ENCODE measurements at regions not wholly inside any gene's neighbourhood (a gene's known extent, or its start where the extent isn't known, plus 50 kb on each side); places are given as distances from the start of the nearest gene placed in this dataset.

DNA sequence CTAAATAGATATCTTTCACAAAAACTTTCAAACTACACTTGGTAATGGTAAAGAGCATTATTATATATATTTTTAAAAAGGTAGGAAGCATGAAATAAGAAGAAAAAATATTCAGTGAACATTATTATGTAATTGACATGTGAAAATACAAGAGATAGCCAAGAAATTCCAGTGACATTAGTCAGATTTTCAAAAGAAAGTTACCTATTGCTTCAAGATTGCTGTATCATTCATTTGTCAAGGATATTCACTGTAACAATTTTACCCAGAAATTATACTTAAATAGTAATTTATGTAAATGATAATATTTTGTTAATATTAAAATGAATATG lies 350.2 kb downstream of the KIF2B start (continued):
- TF ChIP-seq SPI1 (IDR thresholded peaks at IDR 0.05; ENCODE audit: borderline replicate concordance, insufficient read depth, low read depth, low read length) (no peak), CBX3 (IDR thresholded peaks at IDR 0.05; ENCODE audit: borderline replicate concordance, low read depth) (no peak)

DNA sequence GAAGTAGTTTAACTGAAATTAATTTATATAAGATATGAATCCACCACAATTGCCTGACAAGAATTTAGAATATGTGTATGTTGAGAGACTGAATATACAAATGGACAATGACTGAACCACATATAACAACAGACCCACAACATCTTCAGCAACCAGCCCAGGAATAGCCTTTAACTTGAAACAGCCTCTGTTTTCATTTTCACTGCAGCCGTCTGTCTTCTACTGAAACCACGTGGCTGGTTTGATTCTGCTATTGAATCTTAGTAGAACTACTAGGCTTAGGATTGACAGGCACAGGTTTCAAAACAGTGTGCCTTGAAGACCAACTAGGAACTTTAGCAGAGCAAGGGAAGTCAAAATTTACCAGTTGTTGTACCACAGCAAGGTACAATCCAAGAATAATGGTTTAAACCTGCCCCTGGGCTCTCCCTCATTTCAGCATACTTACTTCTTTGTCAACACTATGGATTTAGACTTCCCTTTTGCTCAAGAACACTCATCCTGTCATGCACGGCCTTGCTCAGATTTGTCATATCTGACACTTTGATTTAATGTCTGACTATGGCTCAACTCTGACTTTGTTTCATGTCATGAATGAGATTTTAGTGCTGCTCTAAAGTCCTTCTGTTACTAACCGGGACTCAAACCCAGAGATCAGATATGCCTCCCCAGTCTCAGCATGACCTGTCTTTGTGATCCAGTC lies 355.0 kb downstream of the KIF2B start:
- intact Hi-C loops (cut with micrococcal nuclease; ENCODE audit: unreplicated experiment) = no loop called here
- CTCF ChIA-PET = no interaction called here
- WGBS (ENCODE audit: insufficient coverage, insufficient replicate concordance, low lambda C conversion rate, missing lambda C conversion rate) = 38% methylated on average over 4 of the region's 4 CpGs

DNA sequence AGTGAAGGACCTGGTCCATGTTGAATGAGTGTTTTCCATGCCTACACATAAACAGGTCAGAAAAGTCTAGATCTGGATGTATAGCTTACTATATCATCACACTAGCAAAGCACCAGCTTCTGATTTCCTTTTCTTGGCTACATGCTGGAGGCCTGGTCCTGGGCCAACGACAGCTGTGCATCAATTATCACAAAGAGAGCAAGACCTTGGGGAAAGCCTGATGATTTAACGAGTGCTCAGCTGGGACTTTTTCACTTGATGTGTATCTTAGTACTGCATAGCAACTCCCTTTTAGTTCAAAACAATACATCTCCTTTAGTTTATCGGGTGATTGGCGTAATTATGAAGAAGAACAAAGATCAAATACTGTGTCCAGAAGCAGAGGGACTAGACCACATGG lies 358.2 kb downstream of the KIF2B start:
- no peak for ATAC-seq
- no peak for FAIRE-seq
- no peak for DNase-seq (ENCODE audit: low read depth, low spot score)
- no peaks in the 10 kb centered on the region for H3K27me3 ChIP-seq (replicated peaks in 1 of 2; ENCODE audit: control insufficient read depth in 2 of 2, insufficient read depth in 2 of 2, low read length in 1 of 2)
- H3K79me2 ChIP-seq (ENCODE audit: control insufficient read depth, insufficient read depth, low read length) = no peaks in the 10 kb centered on the region
- in situ Hi-C loops (cut with MboI) (no loop called here), intact Hi-C loops (cut with micrococcal nuclease; ENCODE audit: unreplicated experiment) (no loop called here)
- H3K4me2 ChIP-seq (ENCODE audit: control insufficient read depth, insufficient read depth) = no peak overlapping the region
- CTCF ChIA-PET = no interaction called here
- H2AFZ ChIP-seq (ENCODE audit: control insufficient read depth, low read depth, low read length) = no peak overlapping the region
- no peaks in the 10 kb centered on the region for H3K9me3 ChIP-seq (replicated peaks; ENCODE audit: control insufficient read depth, insufficient read depth, low read length)
- no peak overlapping the region for H3K9ac ChIP-seq (ENCODE audit: control insufficient read depth, insufficient read depth, low read length)
- POLR2A ChIA-PET = no interaction called here
- H3K36me3 ChIP-seq (ENCODE audit: control insufficient read depth in 2 of 2, insufficient read depth in 2 of 2, low read length in 1 of 2) = no peaks in the 10 kb centered on the region
- no peak overlapping the region for H3K27ac ChIP-seq (ENCODE audit: control insufficient read depth, insufficient read depth)
- RAD21 ChIA-PET (ENCODE audit: unreplicated experiment) = interaction anchor here (1.0 kb wide), 1 partner anchor 14 kb away, joined by 3 read pairs; no protein-coding TSS in a partner anchor
- no TSS peak for BruUV-seq (replicated peaks)
- no peak overlapping the region for H3K4me3 ChIP-seq
- WGBS (ENCODE audit: insufficient coverage, insufficient replicate concordance, low lambda C conversion rate, missing lambda C conversion rate) = 2% methylated on average over 4 of the region's 4 CpGs
- H3K4me1 ChIP-seq (ENCODE audit: control insufficient read depth, insufficient read depth, low read length) = no peaks in the 10 kb centered on the region
- H4K20me1 ChIP-seq (ENCODE audit: control insufficient read depth, insufficient read depth) = no peaks in the 10 kb centered on the region
- SMC1A ChIA-PET (ENCODE audit: uncharacterized antibody, unreplicated experiment) = interaction anchor here (0.5 to 1.2 kb wide), 2 partner anchors 344 to 1353 kb away, joined by 3 read pairs; no protein-coding TSS in a partner anchor
- TF ChIP-seq CBX5 (IDR thresholded peaks at IDR 0.05; ENCODE audit: low read depth) (no peak), CHD1 (IDR thresholded peaks at IDR 0.05; ENCODE audit: low read depth, low read length) (no peak), SPI1 (IDR thresholded peaks at IDR 0.05; ENCODE audit: borderline replicate concordance, insufficient read depth, low read depth, low read length) (no peak), SP1 (IDR thresholded peaks at IDR 0.05; ENCODE audit: low read depth, low read length) (no peak), RELA (IDR thresholded peaks at IDR 0.05; ENCODE audit: borderline replicate concordance, partially characterized antibody) (no peak), CBFB (IDR thresholded peaks at IDR 0.05; ENCODE audit: low read depth) (no peak), TCF3 (IDR thresholded peaks at IDR 0.05; ENCODE audit: borderline replicate concordance, insufficient read depth, low read depth, low read length) (no peak)
- TF ChIP-seq, protein P1, sequence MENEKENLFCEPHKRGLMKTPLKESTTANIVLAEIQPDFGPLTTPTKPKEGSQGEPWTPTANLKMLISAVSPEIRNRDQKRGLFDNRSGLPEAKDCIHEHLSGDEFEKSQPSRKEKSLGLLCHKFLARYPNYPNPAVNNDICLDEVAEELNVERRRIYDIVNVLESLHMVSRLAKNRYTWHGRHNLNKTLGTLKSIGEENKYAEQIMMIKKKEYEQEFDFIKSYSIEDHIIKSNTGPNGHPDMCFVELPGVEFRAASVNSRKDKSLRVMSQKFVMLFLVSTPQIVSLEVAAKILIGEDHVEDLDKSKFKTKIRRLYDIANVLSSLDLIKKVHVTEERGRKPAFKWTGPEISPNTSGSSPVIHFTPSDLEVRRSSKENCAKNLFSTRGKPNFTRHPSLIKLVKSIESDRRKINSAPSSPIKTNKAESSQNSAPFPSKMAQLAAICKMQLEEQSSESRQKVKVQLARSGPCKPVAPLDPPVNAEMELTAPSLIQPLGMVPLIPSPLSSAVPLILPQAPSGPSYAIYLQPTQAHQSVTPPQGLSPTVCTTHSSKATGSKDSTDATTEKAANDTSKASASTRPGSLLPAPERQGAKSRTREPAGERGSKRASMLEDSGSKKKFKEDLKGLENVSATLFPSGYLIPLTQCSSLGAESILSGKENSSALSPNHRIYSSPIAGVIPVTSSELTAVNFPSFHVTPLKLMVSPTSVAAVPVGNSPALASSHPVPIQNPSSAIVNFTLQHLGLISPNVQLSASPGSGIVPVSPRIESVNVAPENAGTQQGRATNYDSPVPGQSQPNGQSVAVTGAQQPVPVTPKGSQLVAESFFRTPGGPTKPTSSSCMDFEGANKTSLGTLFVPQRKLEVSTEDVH (IDR thresholded peaks at IDR 0.05; ENCODE audit: low read depth, partially characterized antibody) = no peak
- TF ChIP-seq, protein P2, sequence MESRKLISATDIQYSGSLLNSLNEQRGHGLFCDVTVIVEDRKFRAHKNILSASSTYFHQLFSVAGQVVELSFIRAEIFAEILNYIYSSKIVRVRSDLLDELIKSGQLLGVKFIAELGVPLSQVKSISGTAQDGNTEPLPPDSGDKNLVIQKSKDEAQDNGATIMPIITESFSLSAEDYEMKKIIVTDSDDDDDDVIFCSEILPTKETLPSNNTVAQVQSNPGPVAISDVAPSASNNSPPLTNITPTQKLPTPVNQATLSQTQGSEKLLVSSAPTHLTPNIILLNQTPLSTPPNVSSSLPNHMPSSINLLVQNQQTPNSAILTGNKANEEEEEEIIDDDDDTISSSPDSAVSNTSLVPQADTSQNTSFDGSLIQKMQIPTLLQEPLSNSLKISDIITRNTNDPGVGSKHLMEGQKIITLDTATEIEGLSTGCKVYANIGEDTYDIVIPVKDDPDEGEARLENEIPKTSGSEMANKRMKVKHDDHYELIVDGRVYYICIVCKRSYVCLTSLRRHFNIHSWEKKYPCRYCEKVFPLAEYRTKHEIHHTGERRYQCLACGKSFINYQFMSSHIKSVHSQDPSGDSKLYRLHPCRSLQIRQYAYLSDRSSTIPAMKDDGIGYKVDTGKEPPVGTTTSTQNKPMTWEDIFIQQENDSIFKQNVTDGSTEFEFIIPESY (IDR thresholded peaks at IDR 0.05) = no peak

More for the DNA sequence above, 355.0 kb downstream of the KIF2B start:
- Histone ChIP-seq H3K79me2 (ENCODE audit: control insufficient read depth, insufficient read depth, low read length) (no peaks in the 10 kb centered on the region), H3K27me3 (replicated peaks in 1 of 2; ENCODE audit: control insufficient read depth in 2 of 2, insufficient read depth in 2 of 2, low read length in 1 of 2) (no peaks in the 10 kb centered on the region), H4K20me1 (ENCODE audit: control insufficient read depth, insufficient read depth) (no peaks in the 10 kb centered on the region), H3K4me3 (no peak overlapping the region), H3K4me2 (ENCODE audit: control insufficient read depth, insufficient read depth) (no peak overlapping the region), H3K27ac (ENCODE audit: control insufficient read depth, insufficient read depth) (no peak overlapping the region), H2AFZ (ENCODE audit: control insufficient read depth, low read depth, low read length) (no peak overlapping the region), H3K4me1 (ENCODE audit: control insufficient read depth, insufficient read depth, low read length) (no peaks in the 10 kb centered on the region), H3K36me3 (ENCODE audit: control insufficient read depth in 2 of 2, insufficient read depth in 2 of 2, low read length in 1 of 2) (no peaks in the 10 kb centered on the region), H3K9me3 (replicated peaks; ENCODE audit: control insufficient read depth, insufficient read depth, low read length) (no peaks in the 10 kb centered on the region), H3K9ac (ENCODE audit: control insufficient read depth, insufficient read depth, low read length) (no peak overlapping the region)
- TF ChIP-seq ZNF384 (IDR thresholded peaks at IDR 0.05; ENCODE audit: borderline replicate concordance, low read depth, low read length) (no peak), NRF1 (conservative IDR thresholded peaks at IDR 0.05; ENCODE audit: low read depth, low read length) (no peak)
- ATAC-seq = no peak
- ChIA-PET POLR2A (no interaction called here), SMC1A (ENCODE audit: uncharacterized antibody, unreplicated experiment) (interaction anchor here (1.0 kb wide), 1 partner anchor 18 kb away, joined by 4 read pairs; no protein-coding TSS in a partner anchor), RAD21 (ENCODE audit: unreplicated experiment) (no interaction called here)
- in situ Hi-C loops (cut with MboI) = no loop called here
- DNase-seq (ENCODE audit: low read depth, low spot score) = no peak
- no peak for FAIRE-seq
- no TSS peak for BruUV-seq (replicated peaks)

Measured in GM12878 (cell line).